PFSK-1 (cell line): ENCODE measurements at regions not wholly inside any gene's neighbourhood (a gene's known extent, or its start where the extent isn't known, plus 50 kb on each side); places are given as distances from the start of the nearest gene placed in this dataset.

Experiments
- FOXP2 ChIP-seq: optimal IDR thresholded peaks from 2 replicates; pipeline ENCODE3; 2011; ENCODE audit warnings: borderline replicate concordance, control low read depth, inconsistent platforms; ENCODE audit not compliant: insufficient read depth; ENCODE audit errors: extremely low read length, extremely low read depth
- POLR2AphosphoS5 ChIP-seq: IDR thresholded peaks from 2 replicates; pipeline ENCODE4 v1.6.1; 2012; ENCODE audit warnings: low read depth, mild to moderate bottlenecking, control low read depth, low read length, moderate library complexity
- REST ChIP-seq, 2 experiments: IDR thresholded peaks; 2 replicates each; pipeline versions ENCODE4 v1.6.1 to v1.8.0; 2011 to 2012; ENCODE audit warnings: low read depth in 2 of 2, low read length in 2 of 2, control low read depth in 1 of 2, inconsistent platforms in 1 of 2, mild to moderate bottlenecking in 1 of 2, moderate library complexity in 1 of 2; ENCODE audit not compliant: insufficient read depth in 1 of 2
- SIN3A ChIP-seq: IDR thresholded peaks from 2 replicates; pipeline ENCODE4 v1.6.1; 2012; ENCODE audit warnings: mild to moderate bottlenecking, low read length, moderate library complexity, borderline replicate concordance; ENCODE audit not compliant: insufficient read depth
- TAF1 ChIP-seq: IDR thresholded peaks from 2 replicates; pipeline ENCODE4 v1.6.1; 2012; ENCODE audit warnings: low read length, control low read depth, borderline replicate concordance; ENCODE audit not compliant: insufficient read depth

- TF ChIP-seq REST (IDR thresholded peaks at IDR 0.05; ENCODE audit: insufficient read depth in 1 of 2, low read depth in 2 of 2, low read length in 2 of 2) (no peak), POLR2AphosphoS5 (no peak), SIN3A (no peak), FOXP2 (no peak), TAF1 (no peak)
Measured at GRCh38 chr7:32137059-32137458, 66.9 kb upstream of the PDE1C start.
